ENCODE measurements at regions not wholly inside any gene's neighbourhood (a gene's known extent, or its start where the extent isn't known, plus 50 kb on each side); places are given as distances from the start of the nearest gene placed in this dataset.
"Not testable (repeated sequence)": the region's sequence is repeated elsewhere in the genome, so short reads cannot be mapped to it uniquely, and the experiment has no call there.

DNA sequence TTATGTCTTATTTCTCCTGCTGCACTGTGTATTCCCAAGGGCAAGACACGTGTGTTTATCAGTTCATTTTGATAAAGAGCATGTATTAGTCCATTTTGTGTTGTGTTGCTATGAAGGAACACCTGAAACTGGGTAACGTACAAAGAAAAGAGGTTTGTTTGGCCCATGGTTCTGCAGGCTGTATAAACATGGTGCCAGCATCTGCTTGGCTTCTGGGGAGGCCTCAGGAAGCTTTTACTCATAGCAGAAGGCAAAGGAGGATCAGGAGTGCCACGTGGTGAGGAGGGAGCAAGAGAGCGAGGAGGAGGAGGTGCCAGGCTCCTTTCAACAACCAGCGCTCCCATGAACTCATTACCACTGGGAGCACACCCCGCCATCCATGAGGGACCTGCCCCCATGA lies 214.0 kb downstream of the UQCRFS1 start:
- H3K36me3 ChIP-seq: no peaks in the 10 kb centered on the region
- DNase-seq: no peak
- TF ChIP-seq, protein P1, sequence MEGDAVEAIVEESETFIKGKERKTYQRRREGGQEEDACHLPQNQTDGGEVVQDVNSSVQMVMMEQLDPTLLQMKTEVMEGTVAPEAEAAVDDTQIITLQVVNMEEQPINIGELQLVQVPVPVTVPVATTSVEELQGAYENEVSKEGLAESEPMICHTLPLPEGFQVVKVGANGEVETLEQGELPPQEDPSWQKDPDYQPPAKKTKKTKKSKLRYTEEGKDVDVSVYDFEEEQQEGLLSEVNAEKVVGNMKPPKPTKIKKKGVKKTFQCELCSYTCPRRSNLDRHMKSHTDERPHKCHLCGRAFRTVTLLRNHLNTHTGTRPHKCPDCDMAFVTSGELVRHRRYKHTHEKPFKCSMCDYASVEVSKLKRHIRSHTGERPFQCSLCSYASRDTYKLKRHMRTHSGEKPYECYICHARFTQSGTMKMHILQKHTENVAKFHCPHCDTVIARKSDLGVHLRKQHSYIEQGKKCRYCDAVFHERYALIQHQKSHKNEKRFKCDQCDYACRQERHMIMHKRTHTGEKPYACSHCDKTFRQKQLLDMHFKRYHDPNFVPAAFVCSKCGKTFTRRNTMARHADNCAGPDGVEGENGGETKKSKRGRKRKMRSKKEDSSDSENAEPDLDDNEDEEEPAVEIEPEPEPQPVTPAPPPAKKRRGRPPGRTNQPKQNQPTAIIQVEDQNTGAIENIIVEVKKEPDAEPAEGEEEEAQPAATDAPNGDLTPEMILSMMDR (IDR thresholded peaks at IDR 0.05): no peak
- no peak overlapping the region for H3K27ac ChIP-seq
- no peaks in the 10 kb centered on the region for H3K4me1 ChIP-seq
- H3K9ac ChIP-seq (ENCODE audit: low read depth in 2 of 2, low read length in 2 of 2): no peak overlapping the region
- no peaks in the 10 kb centered on the region for H3K9me3 ChIP-seq
- no peak overlapping the region for H3K4me3 ChIP-seq
- H3K27me3 ChIP-seq: no peaks in the 10 kb centered on the region
- intact Hi-C loops (cut with DNase I): no loop called here

DNA sequence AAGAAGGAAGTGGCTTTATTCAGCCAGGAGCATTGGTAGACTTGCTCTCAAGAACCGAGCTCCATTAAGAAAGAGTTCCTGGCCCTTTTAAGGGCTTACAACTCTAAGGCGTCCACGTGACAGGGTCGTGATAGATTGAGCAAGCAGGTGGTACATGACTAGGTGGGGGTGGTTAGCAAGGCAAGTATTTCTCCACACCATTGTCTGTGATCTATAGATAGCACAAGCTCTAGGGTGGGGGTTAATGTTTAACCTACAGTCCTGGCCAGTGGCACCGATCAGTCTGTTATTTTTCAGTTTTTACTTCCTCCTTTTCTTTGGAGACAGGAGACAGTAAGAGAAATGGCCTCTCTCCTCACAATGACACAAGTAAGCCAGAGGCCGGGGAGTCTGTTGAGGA lies 215.1 kb downstream of the UQCRFS1 start:
- intact Hi-C loops (cut with DNase I); H3K27ac ChIP-seq; H3K4me3 ChIP-seq; H3K9me3 ChIP-seq; H3K36me3 ChIP-seq; DNase-seq; H3K9ac ChIP-seq (ENCODE audit: low read depth in 2 of 2, low read length in 2 of 2); H3K27me3 ChIP-seq; H3K4me1 ChIP-seq: not testable (repeated sequence)

DNA sequence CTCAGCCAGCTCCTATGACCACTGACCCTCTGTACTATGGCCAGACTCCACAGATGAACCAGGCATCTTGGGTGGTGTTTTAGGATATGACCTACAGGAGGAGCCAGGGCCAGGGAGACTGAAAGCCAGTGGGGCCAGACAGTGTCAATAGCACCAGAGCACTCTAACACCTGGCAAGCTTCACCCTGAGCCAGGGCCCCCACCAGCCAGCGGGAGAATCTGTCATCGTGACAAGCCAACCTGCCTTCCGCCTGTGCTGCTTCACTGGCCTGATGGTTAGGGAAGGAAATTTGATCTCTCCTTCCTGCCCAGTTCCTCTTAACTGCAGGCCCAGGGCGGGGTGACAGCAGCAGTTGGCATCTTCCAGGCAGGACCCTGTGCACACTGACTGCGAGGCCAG lies 222.4 kb downstream of the UQCRFS1 start:
- H3K4me3 ChIP-seq: no peak overlapping the region
- H3K9me3 ChIP-seq: no peaks in the 10 kb centered on the region
- TF ChIP-seq, protein P1 (IDR thresholded peaks at IDR 0.05): no peak
- intact Hi-C loops (cut with DNase I): no loop called here
- no peaks in the 10 kb centered on the region for H3K27me3 ChIP-seq
- no peaks in the 10 kb centered on the region for H3K36me3 ChIP-seq
- no peak for DNase-seq
- H3K4me1 ChIP-seq: no peaks in the 10 kb centered on the region
- no peak overlapping the region for H3K9ac ChIP-seq (ENCODE audit: low read depth in 2 of 2, low read length in 2 of 2)
- no peak overlapping the region for H3K27ac ChIP-seq

DNA sequence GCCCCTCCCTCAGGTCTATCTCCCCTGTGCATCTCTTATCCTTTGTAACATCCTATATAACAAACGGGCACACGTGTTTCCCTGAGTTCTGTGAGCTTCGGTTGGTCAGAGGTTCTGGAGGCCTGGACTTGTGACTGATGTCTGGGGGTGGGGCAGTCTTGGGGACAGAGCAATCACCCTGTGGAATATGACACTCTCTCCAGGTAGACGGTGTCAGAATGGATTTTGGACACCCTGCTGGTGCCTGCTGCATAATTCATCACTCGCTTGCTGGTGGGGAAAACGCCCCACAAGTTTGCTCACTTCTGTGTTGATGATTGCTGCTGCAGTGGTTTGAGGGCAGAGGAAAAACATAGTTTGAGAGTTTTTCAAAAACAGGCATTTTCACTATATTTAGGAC lies 223.2 kb downstream of the UQCRFS1 start:
- Histone ChIP-seq H3K4me1 (no peaks in the 10 kb centered on the region), H3K9me3 (no peaks in the 10 kb centered on the region), H3K4me3 (no peak overlapping the region), H3K9ac (ENCODE audit: low read depth in 2 of 2, low read length in 2 of 2) (no peak overlapping the region), H3K27me3 (no peaks in the 10 kb centered on the region), H3K36me3 (no peaks in the 10 kb centered on the region), H3K27ac (no peak overlapping the region)
- intact Hi-C loops (cut with DNase I): no loop called here
- DNase-seq: no peak
- TF ChIP-seq, protein P1 (IDR thresholded peaks at IDR 0.05): no peak

DNA sequence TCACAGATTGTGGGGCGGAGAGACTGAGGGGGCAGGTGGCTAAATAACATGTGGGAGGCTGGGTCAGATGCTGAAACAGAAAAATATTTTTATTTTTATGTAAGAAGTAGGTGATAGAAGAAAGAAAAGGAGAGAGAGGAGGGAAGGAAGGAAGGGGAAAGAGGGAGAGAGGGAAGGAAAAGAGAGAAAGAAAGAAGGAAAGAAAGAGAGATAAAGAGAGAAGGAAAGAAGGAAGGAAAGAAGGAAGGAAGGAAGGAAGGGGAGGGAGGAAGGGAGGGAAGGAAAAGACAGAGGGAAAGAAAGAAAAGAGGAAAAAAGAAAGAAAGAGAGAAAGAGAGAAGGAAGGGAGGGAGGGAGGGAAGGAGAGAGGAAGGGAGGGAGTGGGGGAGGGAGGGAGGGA lies 224.9 kb downstream of the UQCRFS1 start:
- H3K36me3 ChIP-seq: no peaks in the 10 kb centered on the region
- H3K9me3 ChIP-seq: no peaks in the 10 kb centered on the region
- H3K27me3 ChIP-seq: no peaks in the 10 kb centered on the region
- TF ChIP-seq, protein P1 (IDR thresholded peaks at IDR 0.05): no peak
- no peak for DNase-seq
- H3K27ac ChIP-seq: no peak overlapping the region
- H3K9ac ChIP-seq (ENCODE audit: low read depth in 2 of 2, low read length in 2 of 2): no peak overlapping the region
- intact Hi-C loops (cut with DNase I): no loop called here
- H3K4me1 ChIP-seq: no peaks in the 10 kb centered on the region
- H3K4me3 ChIP-seq: no peak overlapping the region

DNA sequence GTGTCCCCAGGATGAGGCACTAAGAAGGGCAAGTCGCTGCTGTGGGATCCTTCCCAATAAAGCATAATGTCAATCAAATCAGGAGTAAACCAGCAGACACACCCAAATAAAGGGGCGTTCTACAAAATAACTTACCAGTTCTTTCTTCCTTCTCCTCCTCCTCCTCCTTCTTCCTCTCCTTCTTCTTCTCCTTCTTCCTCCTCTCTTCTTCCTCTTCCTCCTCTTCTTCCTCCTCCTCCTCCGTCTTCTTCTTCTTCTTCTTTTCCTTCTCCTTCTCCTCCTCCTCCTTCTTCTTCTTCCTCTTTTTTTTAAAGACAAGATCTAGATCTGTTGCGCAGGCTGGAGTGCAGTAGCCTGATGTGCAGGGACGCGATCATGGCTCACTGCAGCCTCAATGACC lies 225.8 kb downstream of the UQCRFS1 start:
- Histone ChIP-seq H3K9me3 (no peaks in the 10 kb centered on the region), H3K9ac (ENCODE audit: low read depth in 2 of 2, low read length in 2 of 2) (no peak overlapping the region), H3K36me3 (no peaks in the 10 kb centered on the region), H3K4me3 (no peak overlapping the region), H3K27ac (no peak overlapping the region), H3K27me3 (no peaks in the 10 kb centered on the region), H3K4me1 (no peaks in the 10 kb centered on the region)
- TF ChIP-seq, protein P1 (IDR thresholded peaks at IDR 0.05): no peak
- DNase-seq: no peak
- intact Hi-C loops (cut with DNase I): no loop called here
